ENCODE measurements at regions not wholly inside any gene's neighbourhood (a gene's known extent, or its start where the extent isn't known, plus 50 kb on each side); places are given as distances from the start of the nearest gene placed in this dataset.

DNA sequence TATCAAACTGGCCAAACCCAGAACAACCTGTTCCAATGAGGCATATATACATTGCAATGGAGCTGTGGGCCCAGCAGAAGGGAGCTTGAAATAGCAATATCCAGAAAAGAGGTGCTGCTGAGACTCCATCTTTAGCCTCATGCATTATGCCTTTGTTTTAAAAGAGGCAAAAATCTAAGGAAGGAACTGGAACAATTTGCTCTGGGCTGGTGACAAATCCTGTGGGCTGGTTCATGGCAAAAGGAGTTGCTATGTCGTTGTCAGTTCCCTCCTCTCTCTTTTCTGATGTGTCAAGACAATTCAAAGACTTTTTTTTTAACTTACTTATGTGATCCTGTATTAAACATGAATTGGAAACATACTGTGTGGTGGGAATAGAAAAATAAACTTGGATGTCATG, 124.2 kb upstream of the FSHR start:
- TF ChIP-seq CTCF (IDR thresholded peaks at IDR 0.05) = no peak
- no peak for TF ChIP-seq EZH2 (IDR thresholded peaks at IDR 0.05; ENCODE audit: borderline replicate concordance, insufficient read depth, low read depth, low read length, poor library complexity, severe bottlenecking)

Measured in B cell (primary cell).